Mucosa of descending colon (tissue), 3 donors: ENCODE measurements at regions not wholly inside any gene's neighbourhood (a gene's known extent, or its start where the extent isn't known, plus 50 kb on each side); places are given as distances from the start of the nearest gene placed in this dataset.

ENCODE experiments used
- ATAC-seq: fragments of 200-7000 bp; cut with Tn5 transposase; one replicate; pipeline ENCODE4 v1.9.1; 2020; ENCODE audit warnings: mild to moderate bottlenecking, moderate library complexity
- DNase-seq, 3 donors: peaks; one replicate each; pipeline ENCODE4 v3.0.0-alpha.2; 2020
- H3K36me3 ChIP-seq: fragments of 200-600 bp; one replicate; pipeline ENCODE4 v1.8.0; 2021; ENCODE audit warnings: low read depth, mild to moderate bottlenecking
- H3K4me1 ChIP-seq: fragments of 200-600 bp; one replicate; pipeline ENCODE4 v1.8.0; 2021; ENCODE audit warnings: low read depth, mild to moderate bottlenecking
- H3K4me3 ChIP-seq: fragments of 200-600 bp; one replicate; pipeline ENCODE4 v1.8.0; 2021; ENCODE audit warnings: mild to moderate bottlenecking
- H3K9me3 ChIP-seq: fragments of 200-600 bp; one replicate; pipeline ENCODE4 v1.8.0; 2021; ENCODE audit warnings: mild to moderate bottlenecking
- CTCF ChIP-seq: fragments of 200-600 bp; IDR thresholded peaks from one replicate; pipeline ENCODE4 v1.8.0; 2022; ENCODE audit warnings: antibody characterized with exemption, mild to moderate bottlenecking
- intact Hi-C, 2 donors: fragments of 100-400 bp; cut with DNase I in 1 of 2; cut with micrococcal nuclease in 1 of 2; formaldehyde crosslinking; loops; one replicate each; pipeline versions ENCODE4 v1.11.0 to v1.11.1; 2022; cut with DNase I, micrococcal nuclease
- donor health status: DM: no; HTN: no; CAD: no; lungs with moderate emphysema.
- donor health status: DM: no; HTN: no; CAD: no.
- donor health status: DM: no; HTN: yes; CAD: no.

GRCh38 chr13:79267560-79267959 lies 138.5 kb downstream of the RBM26 start:
- no peaks in the 10 kb centered on the region for H3K9me3 ChIP-seq
- H3K36me3 ChIP-seq, result no peaks in the 10 kb centered on the region
- H3K4me3 ChIP-seq, result no peak overlapping the region
- DNase-seq (no peak), ATAC-seq (no peak)
- H3K4me1 ChIP-seq, result no peaks in the 10 kb centered on the region
- intact Hi-C loops, result no loop called here
- no peak for TF ChIP-seq CTCF

- Histone ChIP-seq H3K4me3 (no peak overlapping the region), H3K4me1 (no peaks in the 10 kb centered on the region), H3K36me3 (no peaks in the 10 kb centered on the region), H3K9me3 (no peaks in the 10 kb centered on the region)
- intact Hi-C loops, result no loop called here
- TF ChIP-seq CTCF, result no peak
- DNase-seq (no peak), ATAC-seq (no peak)
Measured at GRCh38 chr13:79258489-79258888, 147.6 kb downstream of the RBM26 start.

GRCh38 chr13:79246578-79246949 lies 159.5 kb downstream of the RBM26 start:
- H3K4me1 ChIP-seq, result no peaks in the 10 kb centered on the region
- H3K9me3 ChIP-seq, result no peaks in the 10 kb centered on the region
- TF ChIP-seq CTCF, result no peak
- ATAC-seq, result no peak
- H3K4me3 ChIP-seq, result no peak overlapping the region
- intact Hi-C loops, result no loop called here
- no peak for DNase-seq
- no peaks in the 10 kb centered on the region for H3K36me3 ChIP-seq

GRCh38 chr13:79245937-79246577 lies 160.0 kb downstream of the RBM26 start:
- TF ChIP-seq CTCF, result no peak
- Histone ChIP-seq H3K9me3 (no peaks in the 10 kb centered on the region), H3K36me3 (no peaks in the 10 kb centered on the region), H3K4me3 (no peak overlapping the region), H3K4me1 (no peaks in the 10 kb centered on the region)
- intact Hi-C loops, result no loop called here
- DNase-seq (no peak), ATAC-seq (no peak)

- TF ChIP-seq CTCF, result no peak
- no peaks in the 10 kb centered on the region for H3K4me1 ChIP-seq
- intact Hi-C loops, result no loop called here
- ATAC-seq, result peak; percentile 89
- no peak overlapping the region for H3K4me3 ChIP-seq
- no peaks in the 10 kb centered on the region for H3K9me3 ChIP-seq
- peak in 1 of 3 donors; percentile 12 for DNase-seq
- H3K36me3 ChIP-seq, result no peaks in the 10 kb centered on the region
Measured at GRCh38 chr13:79241697-79242096, 164.4 kb downstream of the RBM26 start.

GRCh38 chr13:79237981-79238380 lies 168.1 kb downstream of the RBM26 start:
- Histone ChIP-seq H3K9me3 (no peaks in the 10 kb centered on the region), H3K4me1 (no peaks in the 10 kb centered on the region), H3K4me3 (no peak overlapping the region), H3K36me3 (no peaks in the 10 kb centered on the region)
- no peak for TF ChIP-seq CTCF
- no peak for ATAC-seq
- DNase-seq, result no peak
- intact Hi-C loops, result no loop called here
